Retinal pigment epithelial cell (primary cell): ENCODE measurements at regions not wholly inside any gene's neighbourhood (a gene's known extent, or its start where the extent isn't known, plus 50 kb on each side); places are given as distances from the start of the nearest gene placed in this dataset.
A peak's percentile ranks its signal among the peaks of the same experiment; 100 is the strongest.

Experiments used
- DNase-seq: peaks from one replicate; pipeline ENCODE4 v3.0.0-alpha.2; 2010; ENCODE audit warnings: low read depth
- H3K4me3 ChIP-seq: 2 replicates; pipeline ENCODE4 v1.5.1; 2011; ENCODE audit warnings: mild to moderate bottlenecking, low read length, control low read depth, moderate library complexity
- CTCF ChIP-seq: conservative IDR thresholded peaks from 2 replicates; pipeline ENCODE4 v1.5.1; 2011; ENCODE audit warnings: low read depth, low read length, control low read depth, inconsistent platforms

- H3K4me3 ChIP-seq: no peak overlapping the region
- DNase-seq: no peak
- TF ChIP-seq CTCF: no peak
Observed at GRCh38 chr5:96091874-96092273, 130.2 kb upstream of the ELL2 start.

- H3K4me3 ChIP-seq: no peak overlapping the region
- TF ChIP-seq CTCF: no peak
Observed at GRCh38 chr5:96090215-96090614, 128.6 kb upstream of the ELL2 start.

GRCh38 chr5:96088706-96089498 is 127.3 kb upstream of the ELL2 start:
- DNase-seq: no peak
- TF ChIP-seq CTCF: no peak
- no peak overlapping the region for H3K4me3 ChIP-seq

More at GRCh38 chr5:96090215-96090614, 128.6 kb upstream of the ELL2 start:
- DNase-seq: no peak

GRCh38 chr5:96087939-96088338 is 126.3 kb upstream of the ELL2 start:
- no peak overlapping the region for H3K4me3 ChIP-seq
- no peak for DNase-seq
- no peak for TF ChIP-seq CTCF

GRCh38 chr5:96084874-96085506 is 123.3 kb upstream of the ELL2 start:
- no peak overlapping the region for H3K4me3 ChIP-seq
- no peak for DNase-seq
- TF ChIP-seq CTCF: no peak

GRCh38 chr5:96083361-96083881 is 121.8 kb upstream of the ELL2 start:
- DNase-seq: peak; percentile 93
- TF ChIP-seq CTCF: no peak
- H3K4me3 ChIP-seq: no peak overlapping the region
